ENCODE measurements at regions not wholly inside any gene's neighbourhood (a gene's known extent, or its start where the extent isn't known, plus 50 kb on each side); places are given as distances from the start of the nearest gene placed in this dataset.

GRCh38 chr1:239686386-239686785 lies 300.0 kb downstream of the CHRM3 start (continued):
- TF ChIP-seq REST (IDR thresholded peaks at IDR 0.05; ENCODE audit: unreplicated experiment) (no peak), EZH2phosphoT487 (IDR thresholded peaks at IDR 0.05; ENCODE audit: unreplicated experiment) (no peak), CREB1 (CRISPR knock-in tag; IDR thresholded peaks at IDR 0.05; ENCODE audit: low read depth) (no peak), ETS1 (IDR thresholded peaks at IDR 0.05) (no peak)

- Mint-ChIP-seq H3K27ac (no peak overlapping the region), H3K9me3 (peaks cover 5% of the 10 kb centered on the region; the same call in 2 of the 3 replicates), H3K36me3 (ENCODE audit: low read depth) (0 out of 3 replicates have a peak, but pooled peaks cover 2% of the 10 kb centered on the region), H3K4me1 (no peaks in the 10 kb centered on the region), H3K4me3 (no peak overlapping the region), H3K27me3 (ENCODE audit: insufficient read depth, low read depth, poor library complexity) (no peaks in the 10 kb centered on the region)
- Histone ChIP-seq H3K36me3 (ENCODE audit: insufficient read depth) (no peaks in the 10 kb centered on the region), H3K4me1 (ENCODE audit: insufficient read depth) (no peaks in the 10 kb centered on the region), H3K4me3 (no peak overlapping the region), H3F3A (replicated peaks; ENCODE audit: low read depth) (no peaks in the 10 kb centered on the region), H3K9me2 (ENCODE audit: insufficient read depth) (no peaks in the 10 kb centered on the region), H3K27ac (ENCODE audit: low read depth) (no peak overlapping the region), H3K79me2 (replicated peaks; ENCODE audit: insufficient read depth) (no peaks in the 10 kb centered on the region), H4K20me1 (replicated peaks; ENCODE audit: insufficient read depth) (no peaks in the 10 kb centered on the region), H2AFZ (no peak overlapping the region), H3K4me2 (no peak overlapping the region), H3K27me3 (ENCODE audit: insufficient read depth) (no peaks in the 10 kb centered on the region)
- TF ChIP-seq EZH2 (IDR thresholded peaks at IDR 0.05; ENCODE audit: low read depth, unreplicated experiment) (no peak), NANOG (IDR thresholded peaks at IDR 0.05; ENCODE audit: borderline replicate concordance) (no peak), CREB1 (CRISPR knock-in tag; IDR thresholded peaks at IDR 0.05; ENCODE audit: low read depth) (no peak), EZH2phosphoT487 (IDR thresholded peaks at IDR 0.05; ENCODE audit: unreplicated experiment) (no peak), ZNF331 (CRISPR knock-in tag; IDR thresholded peaks at IDR 0.05; ENCODE audit: low read depth) (no peak), POLR2AphosphoS5 (IDR thresholded peaks at IDR 0.05; ENCODE audit: low read depth) (no peak), STAT1 (IDR thresholded peaks at IDR 0.05; ENCODE audit: unreplicated experiment) (no peak), CTCF (conservative IDR thresholded peaks at IDR 0.05; ENCODE audit: low read depth in 2 of 2) (no peak)
- ATAC-seq (no peak), DNase-seq (ENCODE audit: low spot score) (no peak)
These were observed 309.9 kb downstream of the CHRM3 start for GRCh38 chr1:239696317-239696716.

All from GM23338 (cell line).